ENCODE measurements at regions not wholly inside any gene's neighbourhood (a gene's known extent, or its start where the extent isn't known, plus 50 kb on each side); places are given as distances from the start of the nearest gene placed in this dataset.

GRCh38 chr2:180644709-180645108 lies 335.7 kb upstream of the UBE2E3 start:
- TF ChIP-seq POLR2A (IDR thresholded peaks at IDR 0.05) (no peak), CTCF (IDR thresholded peaks at IDR 0.05) (no peak)
